Choroid plexus epithelial cell (primary cell): ENCODE measurements at regions not wholly inside any gene's neighbourhood (a gene's known extent, or its start where the extent isn't known, plus 50 kb on each side); places are given as distances from the start of the nearest gene placed in this dataset.
"Not testable (repeated sequence)": the region's sequence is repeated elsewhere in the genome, so short reads cannot be mapped to it uniquely, and the experiment has no call there.

ENCODE experiments used
- DNase-seq: peaks from one replicate; pipeline ENCODE4 v3.0.0-alpha.2; 2010; ENCODE audit warnings: low read depth
- H3K4me3 ChIP-seq: 2 replicates; pipeline ENCODE4 v1.5.1; 2011; ENCODE audit warnings: low read depth, mild to moderate bottlenecking, control low read depth, low read length, moderate library complexity
- CTCF ChIP-seq: conservative IDR thresholded peaks from 2 replicates; pipeline ENCODE4 v1.5.1; 2011; ENCODE audit warnings: low read depth, mild to moderate bottlenecking, control low read depth, inconsistent platforms, low read length, moderate library complexity

- peak; percentile 51 for DNase-seq
- no peak for TF ChIP-seq CTCF
- H3K4me3 ChIP-seq: no peak overlapping the region
Observed at GRCh38 chr14:84085493-84085892, 1444.5 kb upstream of the FLRT2 start.

- TF ChIP-seq CTCF: no peak
- no peak overlapping the region for H3K4me3 ChIP-seq
- no peak for DNase-seq
Observed at GRCh38 chr14:84086714-84087113, 1443.2 kb upstream of the FLRT2 start.

- peak; percentile 96 for DNase-seq
- H3K4me3 ChIP-seq: no peak overlapping the region
- no peak for TF ChIP-seq CTCF
Observed at GRCh38 chr14:84087986-84088531, 1441.9 kb upstream of the FLRT2 start.

- peak; percentile 78 for DNase-seq
- no peak for TF ChIP-seq CTCF
Observed at GRCh38 chr14:84090837-84091236, 1439.1 kb upstream of the FLRT2 start.

GRCh38 chr14:84095681-84096080 is 1434.3 kb upstream of the FLRT2 start:
- no peak overlapping the region for H3K4me3 ChIP-seq
- no peak for TF ChIP-seq CTCF
- DNase-seq: no peak

More at GRCh38 chr14:84090837-84091236, 1439.1 kb upstream of the FLRT2 start:
- H3K4me3 ChIP-seq: no peak overlapping the region

GRCh38 chr14:84098261-84098660 is 1431.7 kb upstream of the FLRT2 start:
- no peak for TF ChIP-seq CTCF
- DNase-seq: no peak
- H3K4me3 ChIP-seq: no peak overlapping the region

GRCh38 chr14:84099560-84099959 is 1430.4 kb upstream of the FLRT2 start:
- not testable (repeated sequence) for DNase-seq

GRCh38 chr14:84107835-84108343 is 1422.1 kb upstream of the FLRT2 start:
- TF ChIP-seq CTCF: no peak
- H3K4me3 ChIP-seq: no peak overlapping the region
- DNase-seq: no peak

More at GRCh38 chr14:84099560-84099959, 1430.4 kb upstream of the FLRT2 start:
- not testable (repeated sequence) for H3K4me3 ChIP-seq
